Ishikawa (cell line): ENCODE measurements at regions not wholly inside any gene's neighbourhood (a gene's known extent, or its start where the extent isn't known, plus 50 kb on each side); places are given as distances from the start of the nearest gene placed in this dataset.

Source experiments
- CEBPB ChIP-seq: IDR thresholded peaks from 2 replicates; pipeline ENCODE4 v1.6.1; 2012
- CREB1 ChIP-seq: IDR thresholded peaks from 2 replicates; pipeline ENCODE4 v1.6.1; 2012; ENCODE audit warnings: low read depth
- EGR1 ChIP-seq: IDR thresholded peaks from 2 replicates; pipeline ENCODE4 v1.6.1; 2012
- EP300 ChIP-seq: IDR thresholded peaks from 2 replicates; pipeline ENCODE4 v1.6.1; 2012; ENCODE audit warnings: borderline replicate concordance
- FOXM1 ChIP-seq: IDR thresholded peaks from 2 replicates; pipeline ENCODE4 v1.6.1; 2012; ENCODE audit warnings: low read depth, borderline replicate concordance
- MAX ChIP-seq: IDR thresholded peaks from 2 replicates; pipeline ENCODE4 v1.6.1; 2012
- NFIC ChIP-seq: IDR thresholded peaks from 2 replicates; pipeline ENCODE4 v1.6.1; 2012
- RAD21 ChIP-seq: IDR thresholded peaks from 2 replicates; pipeline ENCODE4 v1.6.1; 2012; ENCODE audit warnings: low read depth
- REST ChIP-seq: IDR thresholded peaks from 2 replicates; pipeline ENCODE4 v1.6.1; 2012; ENCODE audit warnings: low read depth, mild to moderate bottlenecking
- TAF1 ChIP-seq: IDR thresholded peaks from 2 replicates; pipeline ENCODE4 v1.6.1; 2012; ENCODE audit warnings: low read depth, mild to moderate bottlenecking
- TCF12 ChIP-seq: IDR thresholded peaks from 2 replicates; pipeline ENCODE4 v1.6.1; 2012; ENCODE audit warnings: low read depth
- TEAD4 ChIP-seq: IDR thresholded peaks from 2 replicates; pipeline ENCODE4 v1.6.1; 2012
- USF1 ChIP-seq: IDR thresholded peaks from 2 replicates; pipeline ENCODE4 v1.6.1; 2012
- YY1 ChIP-seq: IDR thresholded peaks from 2 replicates; pipeline ENCODE4 v1.6.1; 2012; ENCODE audit warnings: low read depth
- ZBTB7A ChIP-seq: IDR thresholded peaks from 2 replicates; pipeline ENCODE4 v1.6.1; 2012; ENCODE audit warnings: low read depth

GRCh38 chr4:14404730-14405129, 597.6 kb upstream of the CPEB2 start:
- no peak for TF ChIP-seq RAD21
- no peak for TF ChIP-seq TEAD4
- no peak for TF ChIP-seq CREB1
- no peak for TF ChIP-seq TAF1
- TF ChIP-seq NFIC: no peak
- no peak for TF ChIP-seq EGR1
- no peak for TF ChIP-seq REST
- no peak for TF ChIP-seq MAX

- no peak for TF ChIP-seq REST
These were observed 591.8 kb upstream of the CPEB2 start for GRCh38 chr4:14410516-14410915.

- TF ChIP-seq REST (peak; percentile 52; the same call in 1 of the 2 replicates), TAF1 (no peak)
These were observed 587.1 kb upstream of the CPEB2 start for GRCh38 chr4:14415146-14415545.

GRCh38 chr4:14419516-14419915, 582.8 kb upstream of the CPEB2 start:
- TF ChIP-seq EGR1 (no peak), CEBPB (no peak), TCF12 (no peak), YY1 (no peak), MAX (no peak), RAD21 (no peak), USF1 (no peak), NFIC (no peak), EP300 (no peak), REST (no peak), CREB1 (no peak), TEAD4 (no peak)

GRCh38 chr4:14428125-14428524, 574.2 kb upstream of the CPEB2 start:
- no peak for TF ChIP-seq FOXM1
- no peak for TF ChIP-seq REST
- TF ChIP-seq TAF1: no peak
- no peak for TF ChIP-seq EP300
- no peak for TF ChIP-seq CREB1
- no peak for TF ChIP-seq MAX
- no peak for TF ChIP-seq CEBPB
- TF ChIP-seq RAD21: no peak
- no peak for TF ChIP-seq YY1
- no peak for TF ChIP-seq EGR1
- no peak for TF ChIP-seq TEAD4
- no peak for TF ChIP-seq USF1
- no peak for TF ChIP-seq TCF12
- TF ChIP-seq NFIC: no peak
- no peak for TF ChIP-seq ZBTB7A
